NCI-H524 (cell line): ENCODE measurements at regions not wholly inside any gene's neighbourhood (a gene's known extent, or its start where the extent isn't known, plus 50 kb on each side); places are given as distances from the start of the nearest gene placed in this dataset.
A peak's percentile ranks its signal among the peaks of the same experiment; 100 is the strongest.

Source experiments
- DNase-seq, 2 experiments: peaks; one replicate each; lab custom pipeline; 2025; lab: John Stamatoyannopoulos, UW

GRCh38 chr4:181364504-181364903, 878.7 kb upstream of the TENM3 start:
- no peak for DNase-seq

- no peak for DNase-seq
These were observed 877.5 kb upstream of the TENM3 start for GRCh38 chr4:181365671-181366070.

DNA sequence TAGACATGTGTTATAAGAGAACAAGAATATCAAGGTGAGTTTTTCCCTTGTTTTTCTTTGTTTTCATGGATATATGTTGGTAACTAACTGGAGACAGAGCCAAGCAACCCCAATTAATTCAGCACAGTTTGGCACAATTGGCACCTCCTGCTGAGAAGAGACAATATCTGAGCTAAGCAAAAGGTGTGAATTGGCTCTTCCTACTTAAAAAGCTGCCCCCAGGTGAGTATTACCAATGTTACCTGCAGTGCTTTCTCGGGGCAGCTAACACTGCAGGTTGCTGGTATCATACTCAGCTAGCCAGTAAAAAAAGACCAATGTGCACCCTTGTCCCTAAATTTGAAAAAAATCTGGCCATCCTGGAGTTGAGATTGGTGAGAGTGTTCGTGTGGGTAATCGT, 871.2 kb upstream of the TENM3 start:
- no peak for DNase-seq

- DNase-seq, result no peak
These were observed 867.1 kb upstream of the TENM3 start for GRCh38 chr4:181376058-181376457.

DNA sequence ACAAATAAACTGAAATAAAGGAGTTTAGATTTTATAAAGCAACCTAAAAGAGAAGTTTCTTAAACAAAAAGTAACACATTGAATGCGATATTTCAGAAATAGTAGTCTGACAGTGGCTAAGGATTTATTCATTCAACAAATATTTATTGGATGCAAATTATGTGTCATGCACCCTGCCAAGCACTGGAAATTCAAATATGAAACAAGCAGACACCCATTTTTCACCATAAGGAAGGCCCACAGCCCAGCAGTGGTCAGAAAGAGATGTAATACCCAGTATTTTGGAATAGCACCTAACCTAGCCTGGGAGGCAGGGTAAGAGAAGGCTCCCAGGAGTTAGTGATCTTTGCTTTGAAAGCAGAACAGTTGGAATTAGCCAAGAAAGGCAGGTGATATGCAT, 855.1 kb upstream of the TENM3 start:
- DNase-seq, result no peak

- no peak for DNase-seq
These were observed 826.2 kb upstream of the TENM3 start for GRCh38 chr4:181416966-181417365.

GRCh38 chr4:181418496-181418895, 824.7 kb upstream of the TENM3 start:
- peak in 1 of 2 experiments; percentile 14 for DNase-seq

DNA sequence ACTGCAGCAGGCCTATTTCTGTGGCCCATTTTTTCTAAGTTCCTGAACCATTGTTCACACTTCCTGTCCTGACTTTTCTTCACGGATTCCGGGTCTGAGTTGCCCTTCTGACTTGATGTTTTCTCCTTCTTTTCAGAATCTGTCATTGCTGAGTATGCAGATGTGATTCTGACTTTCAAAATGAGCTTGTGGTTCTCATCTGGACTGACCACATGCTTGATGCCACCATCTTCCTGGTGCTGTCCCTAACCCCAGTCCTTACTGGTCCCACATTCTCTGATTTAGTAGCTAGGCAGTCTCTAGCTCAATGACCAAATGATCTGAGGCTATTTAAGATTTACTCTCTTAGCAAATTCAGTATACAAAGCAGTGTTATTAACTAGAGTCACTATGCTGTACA, 822.3 kb upstream of the TENM3 start:
- DNase-seq, result no peak

DNA sequence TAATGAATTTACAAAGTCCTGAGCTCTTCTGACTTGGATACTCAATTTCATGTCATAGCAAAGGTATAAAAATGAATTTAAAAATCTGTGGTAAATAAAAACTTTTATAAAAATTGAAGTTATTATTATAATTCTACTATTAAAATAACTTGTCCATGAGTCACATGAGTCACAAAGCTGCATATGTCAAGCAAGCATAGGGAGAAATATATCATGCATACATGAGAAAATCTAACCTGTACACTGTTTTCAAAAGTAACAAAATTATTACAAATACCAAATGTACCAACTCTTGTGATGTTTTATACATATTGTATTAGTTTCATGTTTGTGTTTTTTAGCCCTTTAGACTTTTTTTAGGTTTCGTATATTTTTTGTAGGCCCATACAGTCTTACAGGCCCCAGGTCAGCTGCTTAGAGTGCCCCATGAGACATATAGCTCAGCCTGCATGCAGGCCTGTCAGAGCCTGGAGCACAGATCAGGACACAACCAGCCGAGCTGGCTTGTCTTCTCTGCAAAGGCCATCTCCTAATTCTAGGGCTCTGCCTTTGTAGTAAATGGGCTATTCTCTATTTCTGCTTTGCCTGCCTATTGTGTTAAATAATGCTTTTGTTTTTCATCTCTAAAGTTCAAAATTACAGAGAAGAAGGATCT, 818.7 kb upstream of the TENM3 start:
- DNase-seq, result no peak

- DNase-seq, result no peak
These were observed 816.1 kb upstream of the TENM3 start for GRCh38 chr4:181427076-181427475.

DNA sequence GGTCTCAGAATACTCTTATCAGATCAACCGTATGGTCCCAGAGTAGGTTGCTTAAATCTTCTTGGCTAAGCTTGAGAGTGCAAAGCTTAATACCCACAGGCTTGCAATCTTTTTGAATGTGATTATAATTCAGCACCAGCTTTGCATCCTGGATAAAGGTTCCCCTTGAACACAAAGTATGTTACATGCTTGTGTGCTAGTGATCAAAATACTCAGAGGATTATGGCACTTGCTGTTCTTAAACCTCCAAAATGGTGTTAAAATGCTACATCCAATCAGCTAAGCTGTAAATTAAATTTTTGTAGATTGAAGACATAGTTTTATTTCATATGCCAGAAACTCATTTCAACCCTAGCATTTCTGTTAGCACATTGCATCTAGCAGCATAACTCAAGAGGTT, 812.2 kb upstream of the TENM3 start:
- peak in 1 of 2 experiments; percentile 16 for DNase-seq

DNA sequence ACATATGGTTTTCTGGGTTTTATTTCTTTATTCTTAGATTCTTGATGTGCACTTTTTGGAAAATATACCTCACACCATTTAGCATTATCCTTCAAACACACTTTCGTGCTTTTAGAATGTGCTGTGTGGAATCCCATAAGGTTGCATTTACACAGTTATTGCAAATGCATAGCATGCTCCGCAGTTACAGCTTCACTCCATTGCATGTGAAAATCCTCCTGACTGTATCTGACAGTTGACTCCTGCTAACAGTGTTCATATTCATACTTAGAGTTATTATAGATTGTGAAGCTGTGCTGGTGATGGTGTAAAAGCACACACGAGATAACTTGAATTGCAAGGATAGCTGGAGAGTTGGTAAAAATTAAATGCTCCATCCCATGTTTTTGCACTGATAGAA, 811.5 kb upstream of the TENM3 start:
- DNase-seq, result no peak

DNA sequence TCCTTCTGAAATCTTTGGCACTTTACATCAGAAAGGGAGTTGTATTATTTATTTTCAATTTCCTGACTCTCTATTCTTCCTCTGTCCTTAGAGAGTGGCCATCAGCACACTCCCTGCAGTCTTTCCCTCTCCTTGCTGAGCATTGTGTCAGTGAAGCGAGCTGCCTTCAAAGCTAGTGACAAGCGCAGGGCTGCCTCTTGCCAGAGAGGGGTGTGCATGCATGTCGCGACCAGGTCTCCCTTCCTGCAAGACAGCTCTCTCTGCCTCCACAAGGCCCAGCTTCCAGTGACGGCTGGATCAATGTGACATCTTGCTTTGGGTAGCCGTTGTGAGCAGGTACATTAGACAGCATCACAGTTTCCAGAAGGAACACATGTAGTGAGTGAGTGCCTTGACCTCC, 810.9 kb upstream of the TENM3 start:
- no peak for DNase-seq

DNA sequence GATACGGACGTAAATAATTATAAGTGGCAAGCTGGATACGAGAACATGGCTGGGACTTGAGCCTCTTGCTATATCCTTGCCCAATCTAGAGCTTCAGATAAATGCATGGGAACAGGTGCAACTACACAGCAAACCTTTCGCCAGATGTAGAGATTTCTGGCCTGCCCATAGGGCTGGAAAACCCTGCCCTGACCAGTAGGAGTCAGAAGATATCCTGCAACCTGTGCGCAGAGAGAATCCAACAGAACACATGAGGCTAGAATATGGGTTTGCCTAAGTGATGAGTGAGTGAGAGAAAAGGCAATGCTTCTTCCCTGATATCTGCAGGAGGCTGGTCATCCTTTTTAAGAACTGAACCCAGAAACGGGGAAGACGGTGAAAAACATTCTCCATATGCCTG, 805.3 kb upstream of the TENM3 start:
- DNase-seq, result no peak

- peak in 1 of 2 experiments; percentile 28 for DNase-seq
These were observed 804.6 kb upstream of the TENM3 start for GRCh38 chr4:181438641-181439040.

- DNase-seq, result no peak
These were observed 800.2 kb upstream of the TENM3 start for GRCh38 chr4:181443021-181443420.

- DNase-seq, result no peak
These were observed 777.4 kb upstream of the TENM3 start for GRCh38 chr4:181465826-181466225.

DNA sequence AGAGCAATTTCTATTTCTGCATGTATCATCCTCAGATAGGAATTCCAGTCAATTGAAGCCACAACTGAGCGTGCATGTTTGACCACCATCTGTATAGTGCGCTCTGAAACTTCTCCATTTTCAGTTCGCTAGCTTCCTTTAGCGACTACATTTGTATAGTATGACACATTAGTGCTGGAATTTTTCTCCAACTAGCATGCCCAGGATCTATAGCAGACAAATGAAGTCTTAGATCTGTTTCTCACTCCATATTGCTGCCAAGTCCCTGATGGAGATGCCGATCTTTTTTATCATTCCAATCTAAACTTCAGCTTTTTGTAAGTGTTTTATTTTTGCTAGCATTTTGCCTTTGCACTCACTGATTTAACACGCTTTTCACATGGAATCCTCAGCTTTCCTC, 774.8 kb upstream of the TENM3 start:
- no peak for DNase-seq

DNA sequence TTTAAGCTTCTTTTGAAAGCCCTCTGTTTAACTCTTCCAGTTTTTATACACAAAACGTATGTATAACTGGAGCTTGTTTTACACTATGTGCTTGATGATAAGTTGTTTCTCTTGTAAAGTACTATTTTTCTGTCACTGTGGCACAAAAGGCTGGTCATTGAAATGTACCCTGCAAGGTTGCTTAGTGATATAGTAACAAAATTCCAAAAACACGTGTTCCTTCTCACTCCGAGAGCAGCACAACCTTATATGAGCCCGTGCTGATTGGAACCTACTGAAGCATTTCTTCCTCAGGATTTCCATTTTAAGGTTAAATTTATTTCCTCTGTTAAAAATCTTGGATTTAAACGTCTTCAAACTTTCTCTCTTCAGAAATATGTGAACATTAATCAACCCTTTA, 772.9 kb upstream of the TENM3 start:
- no peak for DNase-seq

DNA sequence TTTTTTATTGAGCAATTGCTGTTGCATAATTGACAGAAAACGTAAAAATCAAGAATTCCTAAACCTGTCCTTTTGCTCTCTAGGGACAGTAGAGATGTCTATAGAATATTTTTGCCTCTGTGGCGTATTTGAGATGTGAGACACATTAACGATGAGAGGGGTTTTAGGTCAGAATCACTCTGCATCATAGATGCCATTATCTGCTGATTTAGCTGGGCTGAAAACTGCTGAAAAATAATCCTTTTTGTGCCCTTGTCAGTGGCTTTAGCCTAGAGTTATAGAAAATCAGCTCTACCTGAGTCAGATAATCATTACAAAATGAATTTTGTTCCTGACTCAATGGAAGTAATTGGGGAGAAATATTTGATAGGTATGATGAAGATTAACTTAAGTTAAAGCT, 767.8 kb upstream of the TENM3 start:
- no peak for DNase-seq

GRCh38 chr4:181475781-181476507, 767.3 kb upstream of the TENM3 start:
- no peak for DNase-seq

DNA sequence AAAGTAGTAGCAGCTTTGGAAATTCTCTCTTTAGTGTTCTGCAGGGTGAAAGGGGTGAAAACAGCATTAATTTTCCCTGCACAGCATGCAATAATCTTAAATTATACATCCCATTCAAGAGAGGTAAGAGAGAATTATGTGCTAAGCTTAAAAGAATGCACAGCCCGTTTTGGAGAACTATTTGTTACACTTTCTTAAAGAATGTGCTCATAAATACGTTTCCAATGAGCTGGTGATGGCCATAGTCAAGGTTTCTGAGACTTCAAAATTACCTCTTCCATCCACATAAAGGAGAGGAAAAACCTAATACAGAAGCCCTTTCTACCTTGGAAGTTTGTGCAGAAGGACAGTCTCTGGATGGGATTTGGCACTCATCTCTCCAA, 766.7 kb upstream of the TENM3 start:
- DNase-seq, result no peak

DNA sequence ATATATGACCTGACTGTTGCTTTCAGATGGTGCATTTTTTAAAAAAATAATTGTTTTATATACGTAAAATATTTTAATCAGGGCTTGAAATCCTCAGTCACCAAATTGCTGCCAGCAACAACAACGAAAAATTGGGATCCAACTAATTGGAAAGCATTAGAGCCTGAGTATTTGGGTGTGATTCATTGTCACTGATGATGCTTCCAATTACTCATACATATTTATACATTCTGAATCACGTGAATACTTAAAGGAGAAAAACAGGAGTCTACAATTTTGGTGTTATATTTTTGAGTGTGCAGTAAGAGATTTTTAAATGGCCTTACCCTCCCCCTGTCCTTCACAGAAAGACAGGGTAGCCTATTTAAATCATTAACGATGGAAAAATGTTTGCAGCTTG, 765.6 kb upstream of the TENM3 start:
- DNase-seq, result no peak

- DNase-seq, result no peak
These were observed 764.5 kb upstream of the TENM3 start for GRCh38 chr4:181478656-181479055.
